Gastroesophageal sphincter (tissue), 4 donors: ENCODE measurements at regions not wholly inside any gene's neighbourhood (a gene's known extent, or its start where the extent isn't known, plus 50 kb on each side); places are given as distances from the start of the nearest gene placed in this dataset.
"Not testable (repeated sequence)": the region's sequence is repeated elsewhere in the genome, so short reads cannot be mapped to it uniquely, and the experiment has no call there.

ENCODE experiments used
- ATAC-seq: fragments of 150-250 bp; one replicate; pipeline ENCODE4 v1.9.1; 2016; ENCODE audit warnings: mild to moderate bottlenecking, moderate library complexity
- H3K27ac ChIP-seq, 4 donors: fragments of 200-600 bp; sonication (generic) in 3 of 4; 1 replicate in 3 of 4; 2 replicates in 1 of 4; pipeline ENCODE4 v1.5.1; 2016 to 2019
- H3K27me3 ChIP-seq: fragments of 200-600 bp; sonication (generic); one replicate; pipeline ENCODE4 v1.5.1; 2019
- H3K36me3 ChIP-seq, 2 donors: fragments of 200-600 bp; sonication (generic); one replicate each; pipeline ENCODE4 v1.5.1; 2019; ENCODE audit warnings: control low read depth in 1 of 2
- H3K4me1 ChIP-seq, 3 donors: fragments of 200-600 bp; sonication (generic); 1 replicate in 2 of 3; 2 replicates in 1 of 3; pipeline ENCODE4 v1.5.1; 2016 to 2019; ENCODE audit warnings: control low read depth in 2 of 3
- H3K4me3 ChIP-seq, 2 donors: fragments of 200-600 bp; sonication (generic); one replicate each; pipeline ENCODE4 v1.5.1; 2019; ENCODE audit warnings: mild to moderate bottlenecking in 1 of 2, moderate library complexity in 1 of 2
- H3K9me3 ChIP-seq, 3 donors: fragments of 200-600 bp; sonication (generic); one replicate each; pipeline ENCODE4 v1.5.1; 2017 to 2019; ENCODE audit warnings: control low read depth in 2 of 3
- EP300 ChIP-seq: sonication (generic); formaldehyde crosslinking; IDR thresholded peaks from one replicate; pipeline ENCODE4 v1.6.1; 2017; ENCODE audit warnings: antibody characterized with exemption, mild to moderate bottlenecking
- POLR2A ChIP-seq, 2 donors: fragments of 450-650 bp; IDR thresholded peaks; one replicate each; pipeline ENCODE4 v1.6.1; 2017; ENCODE audit warnings: antibody characterized with exemption in 2 of 2, mild to moderate bottlenecking in 2 of 2, moderate library complexity in 1 of 2
- POLR2AphosphoS5 ChIP-seq: sonication (generic); formaldehyde crosslinking; IDR thresholded peaks from one replicate; pipeline ENCODE4 v1.6.1; 2017; ENCODE audit warnings: antibody characterized with exemption
- WGBS, 2 donors: methylation state at CpG; one replicate each; pipeline ENCODE4 v1.1.5; 2018; ENCODE audit warnings: low coverage in 1 of 2; 5-methylcytosine and 5-hydroxymethylcytosine counted together
- TF ChIP-seq, protein P1 (sequence below), 4 experiments: fragments of 200-600 bp in 2 of 4; fragments of 450-650 bp in 2 of 4; sonication (generic) in 1 of 4; IDR thresholded peaks; one replicate each; pipeline ENCODE4 v1.5.1; 2017 to 2019; ENCODE audit warnings: antibody characterized with exemption in 4 of 4, mild to moderate bottlenecking in 2 of 4, moderate library complexity in 2 of 4

DNA sequence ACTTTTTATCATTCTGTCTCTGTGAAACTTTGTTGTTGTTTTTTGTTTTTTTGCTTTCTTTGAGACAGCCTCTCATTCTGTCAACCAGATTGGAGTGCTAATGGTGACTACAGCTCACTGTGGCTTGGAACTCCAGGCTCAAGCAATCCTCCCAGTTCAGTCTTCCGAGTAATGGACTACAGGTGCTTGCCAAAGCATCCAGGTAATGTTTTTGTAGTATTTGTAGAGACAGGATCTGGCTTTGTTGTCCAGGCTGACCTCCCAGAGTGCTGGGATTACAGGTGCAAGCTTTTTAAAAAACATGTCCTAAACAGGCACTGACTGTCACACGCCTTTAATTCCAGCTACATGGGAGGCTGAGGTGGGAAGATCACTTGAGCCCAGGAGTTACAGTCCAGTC lies 235.1 kb downstream of the MEF2C start:
- ATAC-seq, result no peak
- 67 to 83% methylated on average over 1 to 2 of the region's 2 CpGs for WGBS, 2 donors
- H3K36me3 ChIP-seq, result no peaks in the 10 kb centered on the region
- H3K4me1 ChIP-seq, result no peaks in the 10 kb centered on the region
- no peak overlapping the region for H3K4me3 ChIP-seq
- H3K27me3 ChIP-seq, result peaks cover 17% of the 10 kb centered on the region
- no peak overlapping the region for H3K27ac ChIP-seq
- H3K9me3 ChIP-seq, result no peaks in the 10 kb centered on the region
- no peak for TF ChIP-seq POLR2AphosphoS5
- TF ChIP-seq EP300, result no peak
- TF ChIP-seq POLR2A (IDR thresholded peaks at IDR 0.05), result no peak
- TF ChIP-seq, protein P1, sequence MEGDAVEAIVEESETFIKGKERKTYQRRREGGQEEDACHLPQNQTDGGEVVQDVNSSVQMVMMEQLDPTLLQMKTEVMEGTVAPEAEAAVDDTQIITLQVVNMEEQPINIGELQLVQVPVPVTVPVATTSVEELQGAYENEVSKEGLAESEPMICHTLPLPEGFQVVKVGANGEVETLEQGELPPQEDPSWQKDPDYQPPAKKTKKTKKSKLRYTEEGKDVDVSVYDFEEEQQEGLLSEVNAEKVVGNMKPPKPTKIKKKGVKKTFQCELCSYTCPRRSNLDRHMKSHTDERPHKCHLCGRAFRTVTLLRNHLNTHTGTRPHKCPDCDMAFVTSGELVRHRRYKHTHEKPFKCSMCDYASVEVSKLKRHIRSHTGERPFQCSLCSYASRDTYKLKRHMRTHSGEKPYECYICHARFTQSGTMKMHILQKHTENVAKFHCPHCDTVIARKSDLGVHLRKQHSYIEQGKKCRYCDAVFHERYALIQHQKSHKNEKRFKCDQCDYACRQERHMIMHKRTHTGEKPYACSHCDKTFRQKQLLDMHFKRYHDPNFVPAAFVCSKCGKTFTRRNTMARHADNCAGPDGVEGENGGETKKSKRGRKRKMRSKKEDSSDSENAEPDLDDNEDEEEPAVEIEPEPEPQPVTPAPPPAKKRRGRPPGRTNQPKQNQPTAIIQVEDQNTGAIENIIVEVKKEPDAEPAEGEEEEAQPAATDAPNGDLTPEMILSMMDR (IDR thresholded peaks at IDR 0.05), result no peak

DNA sequence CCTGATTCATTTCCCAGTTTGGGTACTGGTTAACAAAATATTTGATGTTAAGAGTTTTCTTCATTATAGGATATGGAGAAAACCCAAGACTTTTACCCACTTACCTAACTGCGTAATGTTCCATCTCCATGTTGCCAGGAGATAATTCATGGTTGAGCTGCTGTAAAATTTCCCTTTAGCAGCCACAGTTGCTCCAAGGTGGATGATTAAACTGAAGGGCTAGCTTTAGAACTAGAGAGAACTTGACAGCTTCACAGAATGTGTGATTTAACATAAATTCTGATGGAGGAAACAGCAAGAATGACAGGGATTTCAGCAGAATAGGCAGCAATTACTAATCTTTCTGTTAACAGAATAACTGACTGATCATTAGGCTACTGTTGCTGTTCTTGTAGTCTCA lies 236.1 kb downstream of the MEF2C start:
- ATAC-seq, result no peak
- Histone ChIP-seq H3K4me3 (no peak overlapping the region), H3K36me3 (no peaks in the 10 kb centered on the region), H3K9me3 (no peaks in the 10 kb centered on the region), H3K27ac (no peak overlapping the region), H3K27me3 (peaks cover 9% of the 10 kb centered on the region), H3K4me1 (no peaks in the 10 kb centered on the region)
- WGBS, 2 donors, result 43 to 78% methylated on average over 1 of the region's 1 CpG
- TF ChIP-seq POLR2A (IDR thresholded peaks at IDR 0.05) (no peak), POLR2AphosphoS5 (no peak), EP300 (no peak)

DNA sequence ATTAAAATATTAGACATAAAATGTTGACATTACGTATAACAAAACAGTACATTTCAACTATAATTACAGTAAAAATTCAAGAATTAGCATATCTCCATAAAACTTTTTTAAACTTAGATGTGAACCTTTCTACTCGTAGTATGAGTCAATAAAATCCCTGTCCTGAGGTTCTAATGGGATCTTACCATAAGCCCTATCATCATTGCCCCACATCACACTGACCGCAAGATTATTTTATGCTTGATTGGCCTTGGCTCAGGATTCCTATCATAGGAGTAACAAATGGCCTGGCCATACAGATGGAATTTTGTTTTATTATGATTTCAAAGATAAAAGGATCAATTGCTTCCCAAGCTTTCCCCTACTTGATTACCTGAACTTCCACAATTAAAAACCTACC lies 238.3 kb downstream of the MEF2C start:
- no peaks in the 10 kb centered on the region for H3K9me3 ChIP-seq
- ATAC-seq, result no peak
- H3K27ac ChIP-seq, result no peak overlapping the region
- H3K4me1 ChIP-seq, result no peaks in the 10 kb centered on the region
- H3K36me3 ChIP-seq, result no peaks in the 10 kb centered on the region
- TF ChIP-seq, protein P1 (IDR thresholded peaks at IDR 0.05), result no peak
- TF ChIP-seq POLR2AphosphoS5 (no peak), POLR2A (IDR thresholded peaks at IDR 0.05) (no peak), EP300 (no peak)
- 85 to 87% methylated on average over 3 of the region's 3 CpGs for WGBS, 2 donors
- no peak overlapping the region for H3K4me3 ChIP-seq
- H3K27me3 ChIP-seq, result peaks cover 7% of the 10 kb centered on the region

DNA sequence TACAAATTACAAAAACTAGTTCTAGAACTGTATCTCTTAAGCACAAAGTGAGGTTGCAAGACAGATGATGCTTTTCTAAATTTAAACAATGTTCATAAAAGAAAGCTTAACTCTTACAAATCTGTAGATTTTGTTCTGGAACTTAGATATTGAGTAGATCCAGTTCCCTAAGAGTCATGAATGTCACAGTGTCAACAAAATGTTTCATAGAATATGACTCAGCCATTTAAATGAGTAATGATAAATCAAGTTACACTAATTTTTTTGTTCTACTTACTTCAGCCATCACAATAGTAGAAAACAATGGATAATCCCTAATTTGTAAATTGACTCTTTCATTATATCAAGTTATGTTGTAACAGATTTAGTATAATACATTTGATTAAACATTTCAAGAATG lies 239.7 kb downstream of the MEF2C start:
- ATAC-seq, result no peak
- Histone ChIP-seq H3K4me3 (no peak overlapping the region), H3K9me3 (no peaks in the 10 kb centered on the region), H3K27ac (no peak overlapping the region), H3K36me3 (no peaks in the 10 kb centered on the region), H3K4me1 (no peaks in the 10 kb centered on the region), H3K27me3 (no peaks in the 10 kb centered on the region)
- TF ChIP-seq POLR2A (IDR thresholded peaks at IDR 0.05) (no peak), EP300 (no peak), POLR2AphosphoS5 (no peak)
- TF ChIP-seq, protein P1 (IDR thresholded peaks at IDR 0.05), result no peak

DNA sequence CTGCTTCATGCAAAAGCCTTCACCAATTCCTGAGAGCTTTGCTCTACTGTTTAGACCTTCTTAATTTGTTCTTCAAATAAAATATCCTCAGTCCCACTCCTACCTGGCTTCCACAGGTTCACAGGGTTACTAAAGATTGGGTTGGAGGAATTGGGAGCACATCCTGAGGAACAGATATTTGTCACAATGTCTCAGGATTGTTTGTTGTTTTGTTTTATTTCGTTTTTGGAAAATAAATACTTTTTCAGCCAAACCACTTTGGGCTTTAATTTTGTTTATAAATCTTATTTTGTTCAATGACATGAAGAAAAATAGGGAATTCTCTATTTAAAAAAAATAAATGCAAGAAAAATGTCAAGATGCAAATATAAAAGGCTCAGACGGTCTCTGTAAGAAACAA lies 249.0 kb downstream of the MEF2C start:
- Histone ChIP-seq H3K9me3 (no peaks in the 10 kb centered on the region), H3K4me1 (no peaks in the 10 kb centered on the region), H3K36me3 (no peaks in the 10 kb centered on the region), H3K4me3 (no peak overlapping the region), H3K27ac (no peak overlapping the region), H3K27me3 (peaks cover 11% of the 10 kb centered on the region)
- WGBS, 2 donors, result 26 to 55% methylated on average over 2 of the region's 2 CpGs
- TF ChIP-seq POLR2AphosphoS5 (no peak), POLR2A (IDR thresholded peaks at IDR 0.05) (no peak), EP300 (no peak)
- TF ChIP-seq, protein P1 (IDR thresholded peaks at IDR 0.05), result no peak
- no peak for ATAC-seq

DNA sequence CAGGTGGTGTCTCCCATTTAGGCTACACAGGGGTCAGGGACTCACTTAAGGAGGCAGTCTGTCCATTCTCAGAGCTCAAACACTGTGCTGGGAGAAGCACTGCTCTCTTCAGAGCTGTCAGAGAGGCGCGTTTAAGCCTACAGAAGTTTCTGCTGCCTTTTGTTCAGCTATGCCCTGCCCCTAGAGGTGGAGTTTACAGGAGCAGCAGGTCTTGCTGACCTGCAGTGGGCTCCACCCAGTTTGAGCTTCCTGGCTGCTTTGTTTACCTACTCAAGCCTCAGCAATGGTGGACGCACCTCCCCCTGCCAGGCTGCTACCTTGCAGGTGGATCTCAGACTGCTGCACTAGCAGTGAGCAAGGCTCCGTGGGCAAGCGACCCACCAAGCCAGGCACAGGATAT lies 260.1 kb downstream of the MEF2C start:
- not testable (repeated sequence) for H3K4me3 ChIP-seq, H3K4me1 ChIP-seq, ATAC-seq, H3K27me3 ChIP-seq, H3K36me3 ChIP-seq, H3K27ac ChIP-seq
- H3K9me3 ChIP-seq, result peaks cover 0 to 24% (median 0%) of the 10 kb centered on the region in 3 donors
- no CpG with 5 or more reads among the region's 5 CpGs for WGBS, 2 donors

DNA sequence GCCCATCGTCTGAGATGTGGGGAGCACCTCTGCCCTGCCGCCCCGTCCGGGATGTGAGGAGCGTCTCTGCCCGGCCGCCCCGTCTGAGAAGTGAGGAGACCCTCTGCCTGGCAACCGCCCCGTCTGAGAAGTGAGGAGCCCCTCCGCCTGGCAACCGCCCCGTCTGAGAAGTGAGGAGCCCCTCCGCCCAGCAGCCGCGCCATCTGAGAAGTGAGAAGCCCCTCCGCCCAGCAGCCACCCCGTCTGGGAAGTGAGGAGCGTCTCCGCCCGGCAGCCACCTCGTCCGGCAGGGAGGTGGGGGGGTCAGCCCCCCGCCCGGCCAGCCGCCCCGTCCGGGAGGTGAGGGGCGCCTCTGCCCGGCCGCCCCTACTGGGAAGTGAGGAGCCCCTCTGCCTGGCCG lies 267.2 kb downstream of the MEF2C start:
- H3K27me3 ChIP-seq, H3K4me3 ChIP-seq, H3K27ac ChIP-seq, H3K4me1 ChIP-seq, H3K36me3 ChIP-seq, ATAC-seq: not testable (repeated sequence)
- no CpG with 5 or more reads among the region's 32 CpGs for WGBS, 2 donors
- H3K9me3 ChIP-seq, result peaks cover 0 to 23% (median 0%) of the 10 kb centered on the region in 3 donors
